HEK293T (cell line): ENCODE measurements at regions not wholly inside any gene's neighbourhood (a gene's known extent, or its start where the extent isn't known, plus 50 kb on each side); places are given as distances from the start of the nearest gene placed in this dataset.
"Not testable (repeated sequence)": the region's sequence is repeated elsewhere in the genome, so short reads cannot be mapped to it uniquely, and the experiment has no call there.

Experiments
- CTCF ChIA-PET: fragments of 350-600 bp; formaldehyde crosslinking; extraction: SDS; loops from one replicate; lab custom pipeline; 2021; ENCODE audit warnings: antibody characterized with exemption, inconsistent platforms; lab: Yijun Ruan, JAX
- POLR2A ChIA-PET: fragments of 350-600 bp; formaldehyde crosslinking; extraction: SDS; loops from one replicate; lab custom pipeline; 2020; ENCODE audit warnings: antibody characterized with exemption, inconsistent platforms; lab: Yijun Ruan, JAX
- DNase-seq: peaks from one replicate; pipeline ENCODE4 v3.0.0; 2012; ENCODE audit warnings: mixed read lengths; ENCODE audit errors: extremely low spot score
- ARNT ChIP-seq: fragments of 450-650 bp; IDR thresholded peaks from 2 replicates; pipeline ENCODE4 v1.6.1; 2017; ENCODE audit warnings: mild to moderate bottlenecking
- BHLHE40 ChIP-seq: fragments of 450-650 bp; IDR thresholded peaks from 2 replicates; pipeline ENCODE4 v1.6.1; 2016; ENCODE audit warnings: mild to moderate bottlenecking, moderate library complexity, borderline replicate concordance
- CTBP1 ChIP-seq: fragments of 450-650 bp; IDR thresholded peaks from 2 replicates; pipeline ENCODE4 v1.6.1; 2016; ENCODE audit warnings: borderline replicate concordance
- ELF4 ChIP-seq: fragments of 450-650 bp; IDR thresholded peaks from 2 replicates; pipeline ENCODE4 v1.6.1; 2017; ENCODE audit warnings: antibody characterized with exemption
- FOXA1 ChIP-seq: fragments of 450-650 bp; IDR thresholded peaks from 2 replicates; pipeline ENCODE4 v1.6.1; 2016; ENCODE audit warnings: mild to moderate bottlenecking
- FOXK2 ChIP-seq: fragments of 450-650 bp; IDR thresholded peaks from 2 replicates; pipeline ENCODE4 v1.6.1; 2016; ENCODE audit warnings: mild to moderate bottlenecking
- FOXM1 ChIP-seq: fragments of 450-650 bp; IDR thresholded peaks from 2 replicates; pipeline ENCODE4 v1.6.1; 2017; ENCODE audit warnings: mild to moderate bottlenecking, borderline replicate concordance
- HDGF ChIP-seq: fragments of 450-650 bp; IDR thresholded peaks from 2 replicates; pipeline ENCODE4 v1.6.1; 2017; ENCODE audit warnings: antibody characterized with exemption, borderline replicate concordance
- L3MBTL2 ChIP-seq: fragments of 450-650 bp; conservative IDR thresholded peaks from 2 replicates; pipeline ENCODE4 v1.6.1; 2016; ENCODE audit warnings: mild to moderate bottlenecking
- LEF1 ChIP-seq: fragments of 450-650 bp; IDR thresholded peaks from 2 replicates; pipeline ENCODE4 v1.6.1; 2017; ENCODE audit warnings: mild to moderate bottlenecking, borderline replicate concordance
- NFRKB ChIP-seq: fragments of 450-650 bp; IDR thresholded peaks from 2 replicates; pipeline ENCODE4 v1.6.1; 2016; ENCODE audit warnings: mild to moderate bottlenecking, moderate library complexity
- PKNOX1 ChIP-seq: fragments of 450-650 bp; IDR thresholded peaks from 2 replicates; pipeline ENCODE4 v1.6.1; 2016
- SP1 ChIP-seq: fragments of 450-650 bp; IDR thresholded peaks from 2 replicates; pipeline ENCODE4 v1.6.1; 2017
- SUZ12 ChIP-seq: fragments of 450-650 bp; IDR thresholded peaks from 2 replicates; pipeline ENCODE4 v1.6.1; 2016; ENCODE audit warnings: mild to moderate bottlenecking
- TARDBP ChIP-seq: fragments of 450-650 bp; IDR thresholded peaks from 2 replicates; pipeline ENCODE4 v1.6.1; 2016
- ZNF384 ChIP-seq: fragments of 450-650 bp; IDR thresholded peaks from 2 replicates; pipeline ENCODE4 v1.6.1; 2016

DNA sequence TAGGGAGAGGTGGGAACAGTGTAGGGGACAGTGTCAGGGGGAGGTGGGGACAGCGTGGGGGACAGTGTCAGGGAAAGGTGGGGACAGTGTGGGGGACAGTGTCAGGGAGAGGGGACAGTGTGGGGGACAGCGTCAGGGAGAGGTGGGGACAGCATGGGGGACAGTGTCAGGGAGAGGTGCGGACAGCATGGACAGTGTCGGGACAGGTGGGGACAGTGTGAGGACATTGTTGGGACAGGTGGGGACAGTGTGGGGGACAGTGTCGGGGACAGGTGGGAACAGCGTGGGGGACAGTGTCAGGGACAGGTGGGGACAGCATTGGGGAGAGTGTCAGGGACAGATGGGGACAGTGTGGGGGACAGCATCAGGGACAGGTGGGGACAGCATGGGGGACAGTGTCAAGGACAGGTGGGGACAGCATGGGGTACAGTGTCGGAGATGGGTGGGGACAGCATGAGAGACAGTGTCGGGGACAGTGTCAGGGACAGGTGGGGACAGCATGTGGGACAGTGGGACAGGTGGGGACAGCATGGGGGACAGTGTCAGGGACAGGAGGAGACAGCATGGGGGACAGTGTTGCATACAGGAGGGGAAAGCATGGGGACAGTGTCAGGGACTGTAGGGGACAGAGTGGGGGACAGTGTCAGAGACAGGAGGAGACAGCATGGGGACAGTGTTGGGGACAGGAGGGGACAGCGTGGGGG, 139.0 kb downstream of the TMEM121 start:
- POLR2A ChIA-PET: no interaction called here
- CTCF ChIA-PET: no interaction called here
- DNase-seq: no peak
- no peak for TF ChIP-seq PKNOX1
- TF ChIP-seq BHLHE40: no peak
- no peak for TF ChIP-seq L3MBTL2
- TF ChIP-seq ARNT: no peak
- no peak for TF ChIP-seq FOXK2
- TF ChIP-seq FOXA1: no peak
- no peak for TF ChIP-seq LEF1
- no peak for TF ChIP-seq CTBP1
- no peak for TF ChIP-seq HDGF
- TF ChIP-seq SP1: no peak
- no peak for TF ChIP-seq TARDBP
- TF ChIP-seq ELF4: no peak
- TF ChIP-seq NFRKB: no peak

DNA sequence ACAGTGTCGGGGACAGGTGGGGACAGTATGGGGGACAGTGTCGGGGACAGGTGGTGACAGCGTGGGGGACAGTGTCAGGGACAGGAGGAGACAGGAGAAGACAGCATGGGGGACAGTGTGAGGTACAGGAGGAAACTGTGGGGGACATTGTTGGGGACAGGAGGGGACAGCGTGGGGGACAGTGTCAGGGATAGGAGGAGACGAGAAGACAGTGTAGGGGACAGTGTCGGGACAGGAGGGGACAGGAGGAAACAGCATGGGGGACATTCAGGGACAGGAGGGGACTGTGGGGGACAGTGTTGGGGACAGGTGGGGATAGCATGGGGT, 139.5 kb downstream of the TMEM121 start:
- no peak for DNase-seq
- CTCF ChIA-PET: no interaction called here
- POLR2A ChIA-PET: no interaction called here
- no peak for TF ChIP-seq ELF4
- no peak for TF ChIP-seq SUZ12
- TF ChIP-seq ZNF384: no peak
- TF ChIP-seq CTBP1: no peak
- no peak for TF ChIP-seq HDGF
- TF ChIP-seq FOXA1: no peak
- TF ChIP-seq FOXK2: no peak
- no peak for TF ChIP-seq SP1
- TF ChIP-seq LEF1: no peak
- TF ChIP-seq NFRKB: no peak
- no peak for TF ChIP-seq PKNOX1
- TF ChIP-seq TARDBP: no peak
- TF ChIP-seq FOXM1: no peak
- TF ChIP-seq BHLHE40: no peak
- no peak for TF ChIP-seq L3MBTL2
- TF ChIP-seq ARNT: no peak

DNA sequence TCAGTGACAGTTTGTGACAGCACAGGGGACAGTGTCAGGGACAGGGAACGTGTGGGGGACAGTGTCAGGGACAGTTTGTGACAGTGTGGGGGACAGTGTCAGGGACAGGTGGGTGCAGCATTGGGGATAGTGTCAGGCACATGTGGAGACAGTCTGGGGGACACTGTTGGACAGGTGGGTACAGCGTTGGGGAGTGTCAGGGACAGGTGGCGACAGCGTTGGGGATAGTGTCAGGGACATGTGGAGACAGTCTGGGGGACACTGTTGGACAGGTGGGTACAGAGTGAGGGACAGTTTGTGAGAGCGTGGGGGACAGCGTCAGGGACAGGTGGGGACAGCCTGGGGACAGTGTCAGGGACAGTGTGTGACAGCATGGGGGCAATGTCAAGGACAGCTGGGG, 140.0 kb downstream of the TMEM121 start:
- ChIA-PET CTCF (no interaction called here), POLR2A (no interaction called here)
- no peak for TF ChIP-seq SUZ12
- TF ChIP-seq LEF1: no peak
- no peak for TF ChIP-seq ELF4
- TF ChIP-seq BHLHE40: no peak
- no peak for TF ChIP-seq CTBP1
- no peak for TF ChIP-seq NFRKB
- no peak for DNase-seq

- DNase-seq, POLR2A ChIA-PET, CTCF ChIA-PET: not testable (repeated sequence)
Measured at GRCh38 chr14:105666991-105667662, 140.7 kb downstream of the TMEM121 start.

DNA sequence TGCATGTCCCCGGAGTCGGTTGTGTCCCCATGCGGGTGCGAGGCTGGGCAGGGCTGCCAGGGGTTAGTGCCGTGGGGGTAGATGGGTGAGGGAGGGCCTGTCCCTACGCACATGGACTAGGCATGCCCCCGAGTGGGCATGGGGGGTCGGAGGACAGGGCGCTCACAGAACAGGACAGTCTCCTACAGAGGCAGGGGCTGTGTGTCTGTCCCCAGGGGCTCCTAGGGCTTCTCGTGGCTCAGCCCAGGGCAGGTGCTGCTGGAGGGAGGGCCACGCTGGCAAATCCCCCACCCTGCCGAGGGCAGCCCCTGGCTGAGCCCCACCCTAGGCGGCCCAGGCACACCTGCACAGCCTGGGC, 141.3 kb downstream of the TMEM121 start:
- DNase-seq, CTCF ChIA-PET: not testable (repeated sequence)

DNA sequence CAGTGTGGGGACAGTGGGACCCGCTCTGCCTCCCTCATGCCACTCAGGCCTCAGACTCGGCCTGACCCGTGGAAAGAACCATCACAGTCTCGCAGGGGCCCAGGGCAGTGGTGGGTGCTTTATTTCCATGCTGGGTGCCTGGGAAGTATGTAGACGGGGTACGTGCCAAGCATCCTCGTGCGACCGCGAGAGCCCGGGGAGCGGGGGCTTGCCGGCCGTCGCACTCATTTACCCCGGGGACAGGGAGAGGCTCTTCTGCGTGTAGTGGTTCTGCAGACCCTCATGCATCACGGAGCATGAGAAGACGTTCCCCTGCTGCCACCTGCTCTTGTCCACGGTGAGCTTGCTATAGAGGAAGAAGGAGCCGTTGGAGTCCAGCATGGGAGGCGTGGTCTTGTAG, 141.6 kb downstream of the TMEM121 start:
- DNase-seq, POLR2A ChIA-PET, CTCF ChIA-PET: not testable (repeated sequence)

More for the DNA sequence above, 141.3 kb downstream of the TMEM121 start:
- POLR2A ChIA-PET: not testable (repeated sequence)

GRCh38 chr14:105668471-105669230, 142.3 kb downstream of the TMEM121 start:
- POLR2A ChIA-PET, CTCF ChIA-PET, DNase-seq: not testable (repeated sequence)

DNA sequence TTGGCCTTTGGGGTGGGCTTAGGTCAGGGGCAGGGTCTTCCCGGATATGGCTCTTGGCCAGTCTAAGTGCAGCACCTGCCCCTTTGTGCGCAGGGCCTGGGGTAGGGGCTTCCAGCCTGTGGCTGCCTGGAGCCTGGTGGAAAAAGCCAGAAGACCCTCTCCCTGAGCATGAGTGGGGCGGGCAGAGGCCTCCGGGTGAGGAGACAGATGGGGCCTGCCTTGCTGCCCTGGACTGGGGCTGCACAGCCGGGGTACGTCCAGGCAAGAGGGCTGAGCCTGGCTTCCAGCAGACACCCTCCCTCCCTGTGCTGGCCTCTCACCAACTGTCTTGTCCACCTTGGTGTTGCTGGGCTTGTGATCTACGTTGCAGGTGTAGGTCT, 142.8 kb downstream of the TMEM121 start:
- CTCF ChIA-PET, POLR2A ChIA-PET, DNase-seq: not testable (repeated sequence)

GRCh38 chr14:105669646-105670045, 143.3 kb downstream of the TMEM121 start:
- POLR2A ChIA-PET, CTCF ChIA-PET, DNase-seq: not testable (repeated sequence)

- DNase-seq, POLR2A ChIA-PET, CTCF ChIA-PET: not testable (repeated sequence)
Measured at GRCh38 chr14:105672450-105673200, 146.2 kb downstream of the TMEM121 start.

GRCh38 chr14:105675433-105675832, 149.1 kb downstream of the TMEM121 start:
- DNase-seq, CTCF ChIA-PET, POLR2A ChIA-PET: not testable (repeated sequence)

DNA sequence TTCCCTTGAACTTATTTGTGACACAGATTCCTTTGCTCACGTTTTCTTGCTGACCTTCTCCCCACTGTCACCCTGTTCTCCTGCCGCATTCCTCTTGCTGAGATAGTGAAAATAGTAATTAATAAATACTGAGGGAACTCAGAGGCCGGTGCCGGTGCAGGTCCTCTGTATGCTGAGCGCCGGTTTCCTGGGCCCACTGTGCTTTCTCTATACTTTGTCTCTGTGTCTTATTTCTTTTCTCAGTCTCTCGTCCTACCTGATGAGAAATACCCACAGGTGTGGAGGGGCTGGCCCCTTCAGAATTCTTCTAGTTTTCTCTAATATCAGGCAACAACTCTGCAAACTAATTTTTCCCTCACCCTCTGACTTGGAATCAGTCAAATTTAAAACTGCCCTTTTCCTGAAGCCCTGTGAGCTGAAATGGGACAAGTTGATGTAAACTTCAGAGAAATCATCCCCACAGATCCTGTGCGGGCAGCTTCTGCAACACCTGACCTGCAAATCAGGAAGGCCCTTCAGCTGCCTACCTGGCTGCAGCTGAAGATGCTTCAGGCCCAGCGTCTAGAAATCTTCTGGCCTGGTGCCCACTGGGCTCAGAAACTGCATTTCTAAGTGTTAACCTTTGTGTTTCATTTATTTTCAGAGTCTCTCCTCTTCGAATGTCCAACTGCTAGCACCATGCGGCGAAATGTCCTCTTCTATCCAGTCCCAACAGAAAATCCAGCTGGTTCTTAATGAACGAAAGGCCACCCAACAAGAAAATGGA, 149.7 kb downstream of the TMEM121 start:
- POLR2A ChIA-PET, CTCF ChIA-PET: not testable (repeated sequence)

More for the DNA sequence above, 149.7 kb downstream of the TMEM121 start:
- not testable (repeated sequence) for DNase-seq
